Activated CD8-positive, alpha-beta memory T cell treated with anti-CD3 and anti-CD28 coated beads for 36 hours (primary cell): ENCODE measurements at regions not wholly inside any gene's neighbourhood (a gene's known extent, or its start where the extent isn't known, plus 50 kb on each side); places are given as distances from the start of the nearest gene placed in this dataset.

Experiments
- CTCF ChIA-PET: fragments of 350-600 bp; sonication (Branson Sonifier 250); formaldehyde crosslinking; loops from one replicate; lab custom pipeline; 2021; ENCODE audit warnings: antibody characterized with exemption; lab: Charles Lee
- POLR2A ChIA-PET: fragments of 350-600 bp; sonication (Branson Sonifier 250); formaldehyde crosslinking; loops from one replicate; lab custom pipeline; 2021; ENCODE audit warnings: antibody characterized with exemption; lab: Charles Lee

DNA sequence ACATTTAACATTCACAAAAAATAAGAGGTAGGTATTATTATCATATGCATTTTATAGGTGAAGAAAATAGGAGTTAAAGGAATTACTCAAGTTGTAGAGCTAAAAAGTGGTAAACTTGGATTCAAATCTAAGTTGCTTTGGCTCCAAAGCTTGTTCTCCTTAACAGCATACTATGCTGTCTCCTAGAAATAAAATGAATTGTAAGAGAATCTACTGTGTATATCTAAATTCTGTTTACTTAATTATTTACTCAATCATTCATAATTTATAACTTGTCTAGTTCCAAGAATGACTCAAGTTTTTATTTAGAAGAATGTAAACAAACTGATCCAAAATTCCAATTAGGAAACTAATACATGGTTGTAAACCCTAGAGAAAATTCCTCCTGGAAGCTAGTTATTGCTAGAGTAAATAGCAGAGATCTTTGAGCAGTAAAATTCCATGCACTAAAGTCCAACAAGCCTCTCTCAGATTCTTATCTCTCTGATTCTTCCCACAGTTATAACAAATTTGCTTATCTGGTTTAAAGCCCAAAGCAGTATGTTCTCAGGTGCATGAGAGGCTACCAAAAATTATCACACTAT, 132.5 kb upstream of the DPT start:
- CTCF ChIA-PET: no interaction called here
- POLR2A ChIA-PET: no interaction called here

DNA sequence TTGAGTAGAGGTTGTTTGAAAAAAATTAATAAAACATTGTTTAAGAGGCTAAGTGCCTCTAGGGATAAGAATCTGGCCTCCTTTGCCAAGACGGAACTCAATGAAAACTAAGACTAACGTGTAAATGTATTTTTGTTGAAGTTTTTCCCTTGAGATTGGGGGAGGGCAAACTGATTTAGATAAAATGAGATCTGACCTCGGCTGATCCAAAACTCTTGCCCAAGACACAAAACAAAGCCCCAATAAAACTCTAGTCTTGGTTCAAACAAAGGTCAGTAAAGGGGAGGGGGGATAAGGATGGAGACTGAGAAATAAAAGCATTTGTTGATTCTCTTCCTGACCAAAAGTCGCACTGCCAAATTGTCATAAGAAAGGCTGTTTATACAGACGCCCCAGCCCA, 134.8 kb upstream of the DPT start:
- ChIA-PET CTCF (no interaction called here), POLR2A (no interaction called here)

- POLR2A ChIA-PET: no interaction called here
- CTCF ChIA-PET: no interaction called here
These were observed 135.3 kb upstream of the DPT start for GRCh38 chr1:168864266-168864665.

GRCh38 chr1:168865850-168866620, 137.0 kb upstream of the DPT start:
- CTCF ChIA-PET: no interaction called here
- POLR2A ChIA-PET: no interaction called here

- ChIA-PET POLR2A (no interaction called here), CTCF (no interaction called here)
These were observed 139.1 kb upstream of the DPT start for GRCh38 chr1:168867941-168868634.

DNA sequence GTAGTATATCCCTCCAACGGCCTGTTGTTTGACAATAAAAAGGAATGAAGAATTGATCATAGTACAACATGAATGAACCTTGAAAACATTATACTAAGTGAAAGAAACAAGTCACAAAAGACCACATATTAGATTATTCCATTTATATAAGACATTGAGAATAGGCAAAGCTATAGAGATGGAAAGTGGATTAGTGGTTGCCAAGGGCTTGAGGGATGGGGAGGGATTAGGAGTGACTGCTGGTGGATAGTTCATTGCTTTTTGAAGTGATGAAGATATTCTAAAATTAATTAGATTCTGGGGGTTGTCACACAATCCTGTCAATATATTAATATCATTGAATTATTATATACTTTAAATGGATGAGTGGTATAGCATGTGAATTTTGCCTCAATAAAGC, 142.5 kb upstream of the DPT start:
- POLR2A ChIA-PET: no interaction called here
- CTCF ChIA-PET: no interaction called here

- POLR2A ChIA-PET: no interaction called here
These were observed 146.8 kb upstream of the DPT start for GRCh38 chr1:168875831-168876230.

DNA sequence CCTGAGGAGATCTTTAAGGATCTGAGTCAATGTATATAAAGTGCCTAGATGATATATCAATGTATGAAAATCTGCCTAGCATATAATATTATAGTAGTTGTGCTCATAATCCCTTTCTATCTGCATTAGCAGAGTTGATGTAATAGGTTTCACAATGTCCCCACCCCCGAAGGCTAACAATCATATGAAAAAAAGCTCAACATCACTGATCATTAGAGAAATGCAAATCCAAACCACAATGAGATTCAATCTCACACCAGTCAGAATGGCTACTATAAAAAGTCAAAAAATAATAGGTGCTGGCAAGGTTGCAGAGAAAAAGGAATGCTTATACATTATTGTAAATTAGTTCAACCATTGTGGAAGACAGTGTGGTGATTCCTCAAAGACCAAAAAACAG, 147.8 kb upstream of the DPT start:
- CTCF ChIA-PET: no interaction called here
- POLR2A ChIA-PET: no interaction called here

More at GRCh38 chr1:168875831-168876230, 146.8 kb upstream of the DPT start:
- CTCF ChIA-PET: no interaction called here

GRCh38 chr1:168879896-168880734, 151.1 kb upstream of the DPT start:
- ChIA-PET POLR2A (no interaction called here), CTCF (no interaction called here)

DNA sequence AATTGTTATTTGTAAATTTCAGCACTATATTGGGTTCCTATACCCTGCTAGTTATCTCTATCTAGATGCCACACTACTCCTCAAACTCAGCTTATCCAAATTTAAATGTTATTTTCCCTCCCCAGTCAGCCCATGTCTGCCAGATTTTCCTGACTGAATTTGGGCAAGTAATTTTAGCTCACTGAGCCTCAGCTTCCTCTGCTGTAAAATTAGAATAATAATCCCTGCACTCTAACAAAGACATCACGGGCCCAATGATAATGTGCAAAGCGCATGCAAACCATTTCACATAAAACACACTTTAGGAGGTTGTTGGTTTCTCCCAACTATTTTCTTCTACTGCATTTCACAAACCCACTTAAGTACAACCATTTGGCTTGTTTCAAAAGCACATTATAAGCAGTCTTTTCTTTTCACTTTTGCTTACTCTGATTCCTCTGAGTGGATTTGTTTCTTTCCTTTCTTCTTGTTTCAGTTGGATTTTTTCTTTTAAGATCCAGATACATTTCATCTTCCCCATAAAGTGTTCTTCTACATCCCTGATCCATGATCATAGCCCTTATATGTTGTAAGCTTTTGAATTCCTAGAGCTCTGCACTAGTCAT, 152.8 kb upstream of the DPT start:
- CTCF ChIA-PET: no interaction called here
- POLR2A ChIA-PET: no interaction called here

DNA sequence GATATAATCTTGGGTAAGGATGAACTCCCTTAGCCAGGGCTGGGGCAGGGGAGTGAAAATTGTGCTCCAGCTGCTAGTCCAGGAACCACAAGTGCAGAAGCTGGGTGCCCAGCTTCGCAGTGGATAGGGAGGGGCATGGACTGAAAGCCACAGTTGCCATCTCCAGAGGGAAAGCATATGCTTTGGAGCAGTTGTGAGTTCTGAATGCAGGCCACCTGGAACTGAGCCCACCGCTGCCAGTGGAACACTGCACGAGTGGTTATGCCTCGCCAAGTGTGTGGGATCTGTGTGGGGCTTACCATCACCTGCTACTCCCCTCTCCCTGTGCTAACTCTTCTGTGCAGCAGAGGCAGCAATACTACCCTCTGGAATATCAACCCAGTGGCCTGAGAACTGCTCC, 158.4 kb upstream of the DPT start:
- CTCF ChIA-PET: no interaction called here
- POLR2A ChIA-PET: no interaction called here

GRCh38 chr1:168888418-168888817, 159.4 kb upstream of the DPT start:
- ChIA-PET CTCF (no interaction called here), POLR2A (no interaction called here)

GRCh38 chr1:168892931-168893330, 163.9 kb upstream of the DPT start:
- POLR2A ChIA-PET: no interaction called here
- CTCF ChIA-PET: interaction anchor here (0.7 kb wide), 1 partner anchor 290 kb away, joined by 3 read pairs; no protein-coding TSS in a partner anchor

DNA sequence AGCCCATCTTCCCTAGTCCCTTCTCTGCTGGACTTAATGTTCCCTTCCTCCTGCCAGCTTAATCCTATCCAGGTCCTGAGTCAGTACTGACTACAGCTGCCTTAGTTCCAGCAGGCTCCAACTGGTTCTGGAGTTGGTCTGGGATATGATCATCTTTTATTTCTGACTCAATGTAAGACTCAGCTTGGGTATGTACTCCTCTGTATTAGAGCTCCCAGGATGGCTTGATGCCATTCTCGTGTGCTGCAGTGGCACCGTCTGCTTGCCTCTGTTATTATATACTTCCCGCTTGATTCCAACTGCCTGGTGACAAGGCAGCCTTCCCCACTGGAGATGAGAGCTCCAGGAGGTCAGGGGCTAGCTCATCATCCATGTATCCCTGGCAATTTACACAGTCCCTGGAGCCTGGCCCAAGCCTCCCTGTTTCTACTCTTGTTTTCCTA, 164.4 kb upstream of the DPT start:
- ChIA-PET POLR2A (no interaction called here), CTCF (no interaction called here)

- ChIA-PET POLR2A (no interaction called here), CTCF (no interaction called here)
These were observed 165.4 kb upstream of the DPT start for GRCh38 chr1:168894397-168894903.

GRCh38 chr1:168897249-168897648, 168.2 kb upstream of the DPT start:
- POLR2A ChIA-PET: no interaction called here
- CTCF ChIA-PET: no interaction called here

- ChIA-PET POLR2A (no interaction called here), CTCF (no interaction called here)
These were observed 174.3 kb upstream of the DPT start for GRCh38 chr1:168903237-168903830.

GRCh38 chr1:168905633-168906032, 176.6 kb upstream of the DPT start:
- ChIA-PET CTCF (no interaction called here), POLR2A (no interaction called here)

DNA sequence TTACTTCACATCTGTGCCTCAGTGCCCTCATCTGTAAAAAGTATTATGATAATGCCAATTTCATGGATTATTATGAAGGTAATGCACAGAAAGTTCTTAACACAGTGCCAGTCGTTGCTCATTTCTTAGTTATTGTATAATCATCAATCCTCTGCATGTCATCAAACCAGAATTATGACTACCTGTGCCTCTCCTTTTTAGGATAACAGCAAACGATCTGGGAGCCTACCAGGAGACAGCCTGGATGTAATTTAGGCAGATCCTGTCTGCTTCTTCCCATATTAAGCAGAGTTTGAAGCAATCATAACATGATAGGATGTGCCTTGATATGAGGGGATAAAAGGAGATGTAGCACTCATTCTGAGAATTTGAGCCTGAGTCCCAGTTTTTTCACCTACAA, 177.4 kb upstream of the DPT start:
- POLR2A ChIA-PET: no interaction called here
- CTCF ChIA-PET: no interaction called here
